Skin epidermis (tissue), 12 donors: ENCODE measurements at regions not wholly inside any gene's neighbourhood (a gene's known extent, or its start where the extent isn't known, plus 50 kb on each side); places are given as distances from the start of the nearest gene placed in this dataset.
"Not testable (repeated sequence)": the region's sequence is repeated elsewhere in the genome, so short reads cannot be mapped to it uniquely, and the experiment has no call there.

Experiments used
- H3K27ac ChIP-seq, 21 experiments: fragments of 200-600 bp; sonication (generic) in 11 of 21; one replicate each; pipeline ENCODE4 v1.5.0; 2020; ENCODE audit warnings: mild to moderate bottlenecking in 3 of 21, inconsistent platforms in 2 of 21, moderate library complexity in 2 of 21
- H3K4me3 ChIP-seq, 7 experiments: fragments of 200-600 bp; sonication (generic) in 2 of 7; one replicate each; pipeline ENCODE4 v1.5.0; 2020; ENCODE audit warnings: inconsistent platforms in 2 of 7, mild to moderate bottlenecking in 2 of 7, moderate library complexity in 1 of 7

GRCh38 chr11:101745756-101746155 is 161.9 kb upstream of the TRPC6 start:
- Histone ChIP-seq H3K4me3 (no peak overlapping the region), H3K27ac (no peak overlapping the region)

- no peak overlapping the region for H3K4me3 ChIP-seq
- H3K27ac ChIP-seq, result no peak overlapping the region
These were observed 160.0 kb upstream of the TRPC6 start for GRCh38 chr11:101743828-101744227.

GRCh38 chr11:101741479-101742175 is 157.8 kb upstream of the TRPC6 start:
- no peak overlapping the region for H3K27ac ChIP-seq
- H3K4me3 ChIP-seq, result no peak overlapping the region

- Histone ChIP-seq H3K4me3 (no peak overlapping the region), H3K27ac (no peak overlapping the region)
These were observed 157.3 kb upstream of the TRPC6 start for GRCh38 chr11:101741061-101741460.

GRCh38 chr11:101738452-101738851 is 154.6 kb upstream of the TRPC6 start:
- Histone ChIP-seq H3K4me3 (no peak overlapping the region), H3K27ac (no peak overlapping the region)

- Histone ChIP-seq H3K27ac (no peak overlapping the region), H3K4me3 (no peak overlapping the region)
These were observed 145.7 kb upstream of the TRPC6 start for GRCh38 chr11:101729406-101730078.

- Histone ChIP-seq H3K27ac (peak overlapping the region in 2 of 21 experiments; percentile 8 to 16), H3K4me3 (no peak overlapping the region)
These were observed 143.6 kb upstream of the TRPC6 start for GRCh38 chr11:101727451-101727850.

- Histone ChIP-seq H3K27ac (peak overlapping the region in 3 of 21 experiments; percentile 3 to 16 (median 8)), H3K4me3 (no peak overlapping the region)
These were observed 143.2 kb upstream of the TRPC6 start for GRCh38 chr11:101726988-101727387.

GRCh38 chr11:101723371-101723770 is 139.6 kb upstream of the TRPC6 start:
- Histone ChIP-seq H3K27ac (no peak overlapping the region), H3K4me3 (no peak overlapping the region)

GRCh38 chr11:101721270-101721669 is 137.5 kb upstream of the TRPC6 start:
- Histone ChIP-seq H3K4me3 (no peak overlapping the region), H3K27ac (peak overlapping the region in 3 of 21 experiments; percentile 31 to 55 (median 38))

- Histone ChIP-seq H3K4me3 (no peak overlapping the region), H3K27ac (no peak overlapping the region)
These were observed 134.6 kb upstream of the TRPC6 start for GRCh38 chr11:101718402-101718801.

GRCh38 chr11:101717619-101718018 is 133.8 kb upstream of the TRPC6 start:
- no peak overlapping the region for H3K27ac ChIP-seq

GRCh38 chr11:101715281-101715680 is 131.5 kb upstream of the TRPC6 start:
- H3K4me3 ChIP-seq, result no peak overlapping the region
- no peak overlapping the region for H3K27ac ChIP-seq

More at GRCh38 chr11:101717619-101718018, 133.8 kb upstream of the TRPC6 start:
- H3K4me3 ChIP-seq, result no peak overlapping the region

GRCh38 chr11:101707477-101707876 is 123.7 kb upstream of the TRPC6 start:
- Histone ChIP-seq H3K27ac (no peak overlapping the region), H3K4me3 (no peak overlapping the region)

- Histone ChIP-seq H3K4me3 (no peak overlapping the region), H3K27ac (no peak overlapping the region)
These were observed 122.7 kb upstream of the TRPC6 start for GRCh38 chr11:101706541-101706940.

- Histone ChIP-seq H3K4me3 (no peak overlapping the region), H3K27ac (no peak overlapping the region)
These were observed 122.2 kb upstream of the TRPC6 start for GRCh38 chr11:101705972-101706371.

- not testable (repeated sequence) for H3K4me3 ChIP-seq, H3K27ac ChIP-seq
These were observed 111.1 kb upstream of the TRPC6 start for GRCh38 chr11:101694869-101695268.

GRCh38 chr11:101692980-101693379 is 109.2 kb upstream of the TRPC6 start:
- Histone ChIP-seq H3K4me3 (no peak overlapping the region), H3K27ac (no peak overlapping the region)

GRCh38 chr11:101686514-101686913 is 102.7 kb upstream of the TRPC6 start:
- Histone ChIP-seq H3K4me3 (no peak overlapping the region), H3K27ac (no peak overlapping the region)

GRCh38 chr11:101668236-101668635 is 84.4 kb upstream of the TRPC6 start:
- Histone ChIP-seq H3K27ac (no peak overlapping the region), H3K4me3 (no peak overlapping the region)

GRCh38 chr11:101666916-101667315 is 83.1 kb upstream of the TRPC6 start:
- Histone ChIP-seq H3K4me3 (no peak overlapping the region), H3K27ac (no peak overlapping the region)
